ENCODE measurements at regions not wholly inside any gene's neighbourhood (a gene's known extent, or its start where the extent isn't known, plus 50 kb on each side); places are given as distances from the start of the nearest gene placed in this dataset.

- DNase-seq (ENCODE audit: low spot score), result peak; percentile 37
These were observed 133.9 kb downstream of the RFLNA start for GRCh38 chr12:124428792-124429281.

DNA sequence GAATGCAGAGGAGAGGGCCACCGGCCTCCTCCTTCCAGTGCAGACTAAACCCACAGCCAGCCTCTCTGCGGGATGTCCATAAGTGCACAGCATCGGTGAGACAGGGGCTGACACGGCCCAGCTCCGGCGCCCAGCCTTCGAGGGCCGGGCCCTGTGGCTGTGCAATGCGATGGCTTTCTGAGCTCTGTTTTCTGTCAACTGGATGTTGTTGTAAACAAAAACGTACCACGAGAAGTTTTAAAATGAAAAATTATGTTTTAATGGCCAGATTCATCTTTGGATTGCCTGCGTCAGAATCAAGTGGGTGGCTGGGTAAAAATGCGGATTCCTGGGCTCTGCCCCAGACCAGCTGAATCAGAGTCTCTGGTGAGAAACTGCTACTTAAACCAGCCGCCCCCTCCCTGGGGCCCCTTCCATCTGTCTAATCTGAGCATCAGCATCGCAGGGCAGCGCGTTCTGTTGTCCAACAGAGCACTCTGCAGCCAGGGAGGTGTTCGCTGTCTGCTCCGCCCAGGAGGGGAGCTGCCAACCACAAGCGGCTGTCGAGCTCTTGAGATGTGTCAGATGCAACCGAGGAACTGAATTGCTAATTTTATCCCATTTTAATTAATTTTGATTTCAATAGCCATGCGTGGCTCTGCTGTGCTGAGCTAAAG, 133.4 kb downstream of the RFLNA start:
- DNase-seq (ENCODE audit: low spot score), result no peak

- no peak for DNase-seq (ENCODE audit: low spot score)
These were observed 132.0 kb downstream of the RFLNA start for GRCh38 chr12:124426594-124427555.

GRCh38 chr12:124425667-124426066, 130.8 kb downstream of the RFLNA start:
- DNase-seq (ENCODE audit: low spot score), result no peak

- DNase-seq (ENCODE audit: low spot score), result no peak
These were observed 129.6 kb downstream of the RFLNA start for GRCh38 chr12:124424516-124424905.

DNA sequence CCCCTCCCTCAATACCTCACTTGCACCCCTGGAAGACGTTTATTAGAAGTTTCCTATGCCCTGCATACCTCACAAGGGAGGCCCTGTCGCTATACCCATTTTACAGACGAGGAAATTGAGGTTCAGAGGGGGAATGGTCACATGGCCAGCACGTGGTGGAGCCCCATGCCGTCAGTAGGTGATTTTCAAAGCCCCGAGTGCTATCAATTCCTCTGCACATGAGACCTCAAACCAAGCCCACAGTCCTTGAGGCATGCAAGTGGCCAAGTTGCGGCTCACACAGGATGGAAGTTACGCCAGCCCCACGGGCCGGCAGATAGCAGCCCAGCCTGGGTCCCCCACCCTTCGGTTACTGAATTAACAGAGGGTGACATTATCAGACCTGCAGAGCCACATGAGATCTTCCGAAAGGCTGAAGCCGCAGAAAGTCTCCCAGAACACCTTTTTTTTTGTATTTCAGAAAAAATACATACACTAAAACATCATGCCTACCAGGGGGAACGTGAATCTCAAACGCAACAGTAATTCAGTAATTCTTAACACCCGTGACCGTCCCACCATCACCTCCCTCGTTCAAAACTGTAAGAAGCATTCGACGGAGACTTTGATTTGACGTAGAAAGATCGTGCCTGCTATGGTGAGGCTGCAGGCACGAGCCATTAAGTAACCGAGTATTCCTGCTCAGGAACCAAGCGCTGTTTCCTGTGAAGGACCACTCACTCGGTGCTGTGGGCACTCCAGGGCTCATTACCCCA, 129.0 kb downstream of the RFLNA start:
- DNase-seq (ENCODE audit: low spot score), result no peak

- peak; percentile 80 for DNase-seq (ENCODE audit: low spot score)
These were observed 128.0 kb downstream of the RFLNA start for GRCh38 chr12:124422570-124423523.

GRCh38 chr12:124422142-124422569, 127.3 kb downstream of the RFLNA start:
- no peak for DNase-seq (ENCODE audit: low spot score)

GRCh38 chr12:124420996-124421674, 126.2 kb downstream of the RFLNA start:
- DNase-seq (ENCODE audit: low spot score), result no peak

DNA sequence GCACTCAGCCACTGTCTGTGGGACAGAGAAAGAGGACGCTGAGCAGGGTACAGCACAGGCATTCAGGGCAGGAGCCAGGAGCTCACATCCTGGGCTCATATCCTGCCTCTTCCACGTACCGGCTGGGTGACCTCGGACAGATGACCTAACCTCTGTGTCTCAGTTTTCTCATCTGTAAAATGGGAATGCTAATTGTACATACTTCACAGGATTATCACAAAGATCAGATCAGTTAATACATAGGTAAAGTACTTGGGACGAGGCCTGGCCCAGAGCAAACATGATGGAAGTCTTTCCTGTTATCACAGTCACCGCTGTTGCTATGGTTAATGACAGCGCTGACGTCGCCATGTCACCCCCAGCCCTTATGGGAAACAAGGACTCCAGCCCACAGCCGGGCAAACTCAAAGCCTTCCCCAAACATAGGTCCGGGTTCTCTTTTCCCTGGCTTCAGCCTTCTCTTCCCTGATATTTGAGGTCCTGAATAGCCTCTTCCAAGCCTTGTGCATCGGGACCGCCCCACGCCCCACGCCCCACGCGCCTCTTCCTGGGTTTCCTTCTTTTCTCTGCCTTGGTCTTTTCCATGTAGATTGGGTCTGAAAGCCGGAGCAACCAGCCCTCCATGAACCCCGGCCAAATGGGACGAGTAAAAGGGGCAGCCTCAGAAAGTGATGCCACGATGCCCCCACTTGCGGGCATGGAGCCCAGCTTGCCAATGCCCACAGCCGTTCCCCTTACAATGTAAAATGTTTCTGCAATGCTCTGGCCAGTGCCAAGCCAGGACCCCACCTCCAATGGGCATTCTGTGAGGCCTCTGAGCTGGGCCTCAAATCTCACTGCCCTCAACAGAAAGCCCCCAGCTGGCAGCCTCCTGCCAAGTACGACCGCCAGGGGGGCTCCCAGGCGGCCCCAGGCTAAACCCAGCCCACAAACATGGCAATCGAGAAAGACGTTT, 125.4 kb downstream of the RFLNA start:
- DNase-seq (ENCODE audit: low spot score), result no peak

- no peak for DNase-seq (ENCODE audit: low spot score)
These were observed 124.6 kb downstream of the RFLNA start for GRCh38 chr12:124419292-124420040.

DNA sequence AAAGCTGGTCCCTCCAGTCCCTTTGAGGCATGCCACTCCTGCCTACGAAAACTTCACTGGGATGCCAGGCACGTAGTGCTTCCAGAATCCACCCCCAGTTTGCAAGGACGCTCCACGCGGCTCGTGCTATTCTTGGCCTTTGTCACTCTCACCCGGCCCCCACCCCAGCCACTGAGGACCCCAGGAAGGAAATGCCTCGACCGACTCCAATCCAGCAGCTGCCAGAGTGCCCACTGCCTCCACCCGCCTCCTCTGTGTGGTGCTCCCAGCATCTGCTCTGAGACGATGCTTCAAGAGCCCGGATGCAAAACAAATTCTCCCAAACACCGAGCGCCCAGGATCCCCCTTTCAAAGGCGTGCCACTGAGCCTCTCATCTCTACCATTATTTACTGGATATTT, 123.9 kb downstream of the RFLNA start:
- no peak for DNase-seq (ENCODE audit: low spot score)

GRCh38 chr12:124418156-124418555, 123.3 kb downstream of the RFLNA start:
- DNase-seq (ENCODE audit: low spot score), result no peak

- no peak for DNase-seq (ENCODE audit: low spot score)
These were observed 121.9 kb downstream of the RFLNA start for GRCh38 chr12:124416516-124417395.

- no peak for DNase-seq (ENCODE audit: low spot score)
These were observed 120.2 kb downstream of the RFLNA start for GRCh38 chr12:124415064-124415463.

DNA sequence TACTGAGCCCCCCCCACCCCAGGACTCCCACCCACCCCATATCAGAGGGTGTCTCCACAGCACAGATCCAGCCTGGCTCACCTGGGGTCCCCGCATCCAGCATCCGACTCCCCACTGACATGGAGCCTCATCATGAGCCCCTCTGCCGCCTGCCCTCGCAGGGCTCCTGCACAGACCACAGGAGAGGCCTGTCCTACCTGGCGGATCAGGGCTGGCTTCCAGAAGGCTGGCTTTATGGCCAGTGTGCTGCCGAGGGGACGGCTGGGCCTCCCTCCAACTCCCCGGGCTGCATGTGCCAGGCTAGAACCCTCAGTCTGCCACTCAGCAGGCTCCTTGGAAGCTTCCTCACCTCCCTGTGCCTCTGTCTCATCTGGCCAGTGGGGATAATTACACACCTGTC, 119.0 kb downstream of the RFLNA start:
- no peak for DNase-seq (ENCODE audit: low spot score)

GRCh38 chr12:124413401-124413800, 118.5 kb downstream of the RFLNA start:
- DNase-seq (ENCODE audit: low spot score), result no peak

DNA sequence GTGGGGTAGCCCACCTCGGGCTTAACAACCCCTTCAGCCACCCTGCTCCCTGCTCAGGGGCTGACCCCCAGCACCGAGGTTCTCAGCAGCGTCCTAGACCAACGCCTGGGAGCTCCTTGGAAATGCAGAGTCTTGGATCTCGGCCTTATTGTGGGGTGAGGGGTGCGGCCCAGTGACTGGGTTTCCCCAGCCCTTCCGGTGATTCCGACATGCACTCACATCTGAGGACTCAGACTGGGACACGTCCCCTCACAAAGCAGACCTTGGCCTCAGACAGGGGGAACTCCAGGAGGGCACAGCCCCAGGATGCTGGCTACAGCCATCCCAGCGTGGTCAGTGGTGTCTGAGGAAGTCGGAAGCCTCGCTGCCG, 117.7 kb downstream of the RFLNA start:
- DNase-seq (ENCODE audit: low spot score), result no peak

All from kidney capillary endothelial cell (primary cell).